ENCODE measurements at regions not wholly inside any gene's neighbourhood (a gene's known extent, or its start where the extent isn't known, plus 50 kb on each side); places are given as distances from the start of the nearest gene placed in this dataset.

- TF ChIP-seq CTCF (IDR thresholded peaks at IDR 0.05 in 8 of 11, conservative IDR thresholded peaks at IDR 0.05 in 3 of 11) (no peak), POLR2AphosphoS5 (IDR thresholded peaks at IDR 0.05) (no peak), POLR2A (IDR thresholded peaks at IDR 0.05) (no peak)
These were observed 512.3 kb upstream of the EPHA5 start for GRCh38 chr4:66182636-66183035.
